Skeletal muscle cell (primary cell): ENCODE measurements at regions not wholly inside any gene's neighbourhood (a gene's known extent, or its start where the extent isn't known, plus 50 kb on each side); places are given as distances from the start of the nearest gene placed in this dataset.
"Not testable (repeated sequence)": the region's sequence is repeated elsewhere in the genome, so short reads cannot be mapped to it uniquely, and the experiment has no call there.

ENCODE experiments used
- DNase-seq: peaks from one replicate; pipeline ENCODE4 v3.0.0-alpha.2; 2010; ENCODE audit warnings: low read depth
- H3K4me3 ChIP-seq: 2 replicates; pipeline ENCODE4 v1.5.1; 2011; ENCODE audit warnings: low read depth, mild to moderate bottlenecking, control low read depth, low read length, moderate library complexity

- no peak overlapping the region for H3K4me3 ChIP-seq
- no peak for DNase-seq
Observed at GRCh38 chr3:94394885-94395284, 332.0 kb downstream of the NSUN3 start.

GRCh38 chr3:94395851-94396250 is 333.0 kb downstream of the NSUN3 start:
- DNase-seq: no peak
- H3K4me3 ChIP-seq: no peak overlapping the region

- DNase-seq: no peak
- H3K4me3 ChIP-seq: no peak overlapping the region
Observed at GRCh38 chr3:94398036-94398435, 335.2 kb downstream of the NSUN3 start.

GRCh38 chr3:94401466-94401865 is 338.6 kb downstream of the NSUN3 start:
- no peak for DNase-seq
- H3K4me3 ChIP-seq: no peak overlapping the region

- DNase-seq: no peak
- H3K4me3 ChIP-seq: no peak overlapping the region
Observed at GRCh38 chr3:94402126-94402525, 339.3 kb downstream of the NSUN3 start.

- H3K4me3 ChIP-seq: no peak overlapping the region
- no peak for DNase-seq
Observed at GRCh38 chr3:94405258-94406035, 342.6 kb downstream of the NSUN3 start.

GRCh38 chr3:94406595-94406994 is 343.7 kb downstream of the NSUN3 start:
- H3K4me3 ChIP-seq: no peak overlapping the region
- no peak for DNase-seq

- not testable (repeated sequence) for DNase-seq, H3K4me3 ChIP-seq
Observed at GRCh38 chr3:94412936-94413335, 350.1 kb downstream of the NSUN3 start.

GRCh38 chr3:94413336-94414108 is 350.7 kb downstream of the NSUN3 start:
- no peak overlapping the region for H3K4me3 ChIP-seq
- DNase-seq: peak; percentile 67

GRCh38 chr3:94414418-94414817 is 351.6 kb downstream of the NSUN3 start:
- H3K4me3 ChIP-seq: no peak overlapping the region
- DNase-seq: no peak

GRCh38 chr3:94416768-94417167 is 353.9 kb downstream of the NSUN3 start:
- H3K4me3 ChIP-seq: no peak overlapping the region
- DNase-seq: no peak

- H3K4me3 ChIP-seq: no peak overlapping the region
- no peak for DNase-seq
Observed at GRCh38 chr3:94417963-94418455, 355.1 kb downstream of the NSUN3 start.

GRCh38 chr3:94420931-94421330 is 358.1 kb downstream of the NSUN3 start:
- DNase-seq: no peak
- H3K4me3 ChIP-seq: no peak overlapping the region

- H3K4me3 ChIP-seq: no peak overlapping the region
- DNase-seq: no peak
Observed at GRCh38 chr3:94423578-94423977, 360.7 kb downstream of the NSUN3 start.

GRCh38 chr3:94429517-94429916 is 366.7 kb downstream of the NSUN3 start:
- no peak for DNase-seq
- H3K4me3 ChIP-seq: no peak overlapping the region

GRCh38 chr3:94431876-94432570 is 369.2 kb downstream of the NSUN3 start:
- no peak overlapping the region for H3K4me3 ChIP-seq
- no peak for DNase-seq

GRCh38 chr3:94433811-94434210 is 370.9 kb downstream of the NSUN3 start:
- no peak overlapping the region for H3K4me3 ChIP-seq
- no peak for DNase-seq

GRCh38 chr3:94440767-94441493 is 378.1 kb downstream of the NSUN3 start:
- H3K4me3 ChIP-seq: no peak overlapping the region
- DNase-seq: peak; percentile 48

GRCh38 chr3:94441494-94441847 is 378.6 kb downstream of the NSUN3 start:
- H3K4me3 ChIP-seq: no peak overlapping the region
- no peak for DNase-seq

GRCh38 chr3:94453864-94454263 is 391.0 kb downstream of the NSUN3 start:
- DNase-seq: no peak
- no peak overlapping the region for H3K4me3 ChIP-seq
